ENCODE measurements at regions not wholly inside any gene's neighbourhood (a gene's known extent, or its start where the extent isn't known, plus 50 kb on each side); places are given as distances from the start of the nearest gene placed in this dataset.
"Not testable (repeated sequence)": the region's sequence is repeated elsewhere in the genome, so short reads cannot be mapped to it uniquely, and the experiment has no call there.

DNA sequence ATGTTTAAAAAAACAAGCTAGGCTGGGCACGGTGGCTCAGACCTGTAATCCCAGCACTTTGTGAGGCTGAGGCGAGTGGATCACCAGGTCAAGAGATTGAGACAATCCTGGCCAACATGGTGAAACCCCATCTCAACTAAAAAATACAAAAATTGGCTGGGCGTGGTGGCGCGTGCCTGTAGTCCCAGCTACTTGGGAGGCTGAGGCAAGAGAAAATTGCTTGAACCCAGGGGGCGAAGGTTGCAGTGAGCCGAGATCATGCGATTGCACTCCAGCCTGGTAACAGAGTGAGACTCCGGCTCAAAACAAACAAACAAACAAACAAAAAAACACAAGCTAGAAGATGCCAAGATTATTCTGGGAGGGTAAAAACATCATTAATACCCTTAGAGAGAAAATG is 172.3 kb downstream of the AVL9 start:
- TF ChIP-seq, protein P1, sequence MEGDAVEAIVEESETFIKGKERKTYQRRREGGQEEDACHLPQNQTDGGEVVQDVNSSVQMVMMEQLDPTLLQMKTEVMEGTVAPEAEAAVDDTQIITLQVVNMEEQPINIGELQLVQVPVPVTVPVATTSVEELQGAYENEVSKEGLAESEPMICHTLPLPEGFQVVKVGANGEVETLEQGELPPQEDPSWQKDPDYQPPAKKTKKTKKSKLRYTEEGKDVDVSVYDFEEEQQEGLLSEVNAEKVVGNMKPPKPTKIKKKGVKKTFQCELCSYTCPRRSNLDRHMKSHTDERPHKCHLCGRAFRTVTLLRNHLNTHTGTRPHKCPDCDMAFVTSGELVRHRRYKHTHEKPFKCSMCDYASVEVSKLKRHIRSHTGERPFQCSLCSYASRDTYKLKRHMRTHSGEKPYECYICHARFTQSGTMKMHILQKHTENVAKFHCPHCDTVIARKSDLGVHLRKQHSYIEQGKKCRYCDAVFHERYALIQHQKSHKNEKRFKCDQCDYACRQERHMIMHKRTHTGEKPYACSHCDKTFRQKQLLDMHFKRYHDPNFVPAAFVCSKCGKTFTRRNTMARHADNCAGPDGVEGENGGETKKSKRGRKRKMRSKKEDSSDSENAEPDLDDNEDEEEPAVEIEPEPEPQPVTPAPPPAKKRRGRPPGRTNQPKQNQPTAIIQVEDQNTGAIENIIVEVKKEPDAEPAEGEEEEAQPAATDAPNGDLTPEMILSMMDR (IDR thresholded peaks at IDR 0.05; ENCODE audit: poor library complexity), result not testable (repeated sequence)
- not testable (repeated sequence) for TF ChIP-seq EZH2 (IDR thresholded peaks at IDR 0.05; ENCODE audit: borderline replicate concordance)

Data from hepatocyte (in vitro differentiated cells).